Vagina (tissue), 2 donors: ENCODE measurements at regions not wholly inside any gene's neighbourhood (a gene's known extent, or its start where the extent isn't known, plus 50 kb on each side); places are given as distances from the start of the nearest gene placed in this dataset.

Experiments
- DNase-seq, 2 donors: peaks; one replicate each; pipeline ENCODE4 v3.0.0-alpha.2; 2017; ENCODE audit errors: extremely low spot score in 2 of 2
- H3K27ac ChIP-seq: fragments of 200-600 bp; sonication (generic); one replicate; pipeline ENCODE4 v1.5.1; 2019
- H3K27me3 ChIP-seq: fragments of 200-600 bp; sonication (generic); one replicate; pipeline ENCODE4 v1.5.1; 2019
- H3K36me3 ChIP-seq, 2 donors: fragments of 200-600 bp; sonication (generic); one replicate each; pipeline ENCODE4 v1.5.1; 2017 to 2019
- H3K4me1 ChIP-seq: fragments of 200-600 bp; sonication (generic); one replicate; pipeline ENCODE4 v1.5.1; 2019
- H3K4me3 ChIP-seq, 2 donors: fragments of 200-600 bp; sonication (generic); 1 replicate in 1 of 2; 2 replicates in 1 of 2; pipeline ENCODE4 v1.5.1; 2016 to 2019
- H3K9me3 ChIP-seq: fragments of 200-600 bp; sonication (generic); one replicate; pipeline ENCODE4 v1.5.1; 2019
- POLR2A ChIP-seq, 2 donors: fragments of 450-650 bp; IDR thresholded peaks; one replicate each; pipeline ENCODE4 v1.6.1; 2017; ENCODE audit warnings: antibody characterized with exemption in 2 of 2, mild to moderate bottlenecking in 2 of 2, moderate library complexity in 2 of 2
- POLR2AphosphoS5 ChIP-seq, 2 donors: sonication (generic); formaldehyde crosslinking; IDR thresholded peaks; one replicate each; pipeline ENCODE4 v1.9.0; 2017; ENCODE audit warnings: antibody characterized with exemption in 2 of 2, mild to moderate bottlenecking in 2 of 2, low read depth in 1 of 2; ENCODE audit not compliant: insufficient read depth in 1 of 2
- intact Hi-C: fragments of 100-400 bp; cut with DNase I; formaldehyde crosslinking; loops from one replicate; pipeline ENCODE4 v1.15.1; 2023
- TF ChIP-seq, protein P1 (sequence below), 3 experiments: fragments of 450-650 bp in 2 of 3; fragments of 200-600 bp in 1 of 3; sonication (generic) in 1 of 3; IDR thresholded peaks; one replicate each; pipeline ENCODE4 v1.5.1; 2017 to 2019; ENCODE audit warnings: antibody characterized with exemption in 3 of 3, mild to moderate bottlenecking in 2 of 3, moderate library complexity in 2 of 3

DNA sequence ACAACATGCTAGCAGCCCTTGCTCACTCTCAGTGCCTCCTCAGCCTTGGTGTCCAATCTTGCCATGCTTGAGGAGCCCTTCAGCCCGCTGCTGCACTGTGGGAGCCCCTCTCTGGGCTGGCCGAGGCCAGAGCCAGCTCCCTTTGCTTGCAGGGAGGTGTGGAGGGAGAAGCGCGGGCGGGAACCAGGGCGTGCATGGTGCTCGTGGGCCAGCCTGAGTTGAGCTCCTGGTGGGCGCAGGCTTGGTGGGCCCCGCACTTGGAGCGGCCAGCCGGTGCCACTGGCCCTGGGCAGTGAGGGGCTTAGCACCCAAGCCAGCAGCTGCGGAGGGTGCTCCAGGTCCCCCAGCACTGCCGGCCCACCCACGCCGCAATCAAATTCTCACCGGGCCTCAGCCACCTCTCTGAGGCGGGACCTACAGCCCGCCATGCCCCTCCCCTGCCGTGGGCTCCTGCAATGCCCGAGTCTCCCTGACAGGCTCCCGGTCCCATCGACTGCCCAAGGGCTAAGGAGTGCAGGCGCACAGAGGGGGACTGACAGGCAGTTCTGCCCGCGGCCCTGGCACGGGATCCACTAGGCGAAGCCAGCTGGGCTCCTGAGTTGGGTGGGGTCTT, 333.5 kb downstream of the KCNN2 start:
- H3K36me3 ChIP-seq: no peaks in the 10 kb centered on the region
- H3K9me3 ChIP-seq: no peaks in the 10 kb centered on the region
- H3K27me3 ChIP-seq: no peaks in the 10 kb centered on the region
- no peak for DNase-seq
- no peak overlapping the region for H3K4me3 ChIP-seq
- intact Hi-C loops: no loop called here
- TF ChIP-seq POLR2A (IDR thresholded peaks at IDR 0.05): no peak
- TF ChIP-seq, protein P1, sequence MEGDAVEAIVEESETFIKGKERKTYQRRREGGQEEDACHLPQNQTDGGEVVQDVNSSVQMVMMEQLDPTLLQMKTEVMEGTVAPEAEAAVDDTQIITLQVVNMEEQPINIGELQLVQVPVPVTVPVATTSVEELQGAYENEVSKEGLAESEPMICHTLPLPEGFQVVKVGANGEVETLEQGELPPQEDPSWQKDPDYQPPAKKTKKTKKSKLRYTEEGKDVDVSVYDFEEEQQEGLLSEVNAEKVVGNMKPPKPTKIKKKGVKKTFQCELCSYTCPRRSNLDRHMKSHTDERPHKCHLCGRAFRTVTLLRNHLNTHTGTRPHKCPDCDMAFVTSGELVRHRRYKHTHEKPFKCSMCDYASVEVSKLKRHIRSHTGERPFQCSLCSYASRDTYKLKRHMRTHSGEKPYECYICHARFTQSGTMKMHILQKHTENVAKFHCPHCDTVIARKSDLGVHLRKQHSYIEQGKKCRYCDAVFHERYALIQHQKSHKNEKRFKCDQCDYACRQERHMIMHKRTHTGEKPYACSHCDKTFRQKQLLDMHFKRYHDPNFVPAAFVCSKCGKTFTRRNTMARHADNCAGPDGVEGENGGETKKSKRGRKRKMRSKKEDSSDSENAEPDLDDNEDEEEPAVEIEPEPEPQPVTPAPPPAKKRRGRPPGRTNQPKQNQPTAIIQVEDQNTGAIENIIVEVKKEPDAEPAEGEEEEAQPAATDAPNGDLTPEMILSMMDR (IDR thresholded peaks at IDR 0.05): no peak
- TF ChIP-seq POLR2AphosphoS5 (IDR thresholded peaks at IDR 0.05; ENCODE audit: insufficient read depth in 1 of 2, low read depth in 1 of 2): no peak
- H3K4me1 ChIP-seq: no peaks in the 10 kb centered on the region
- H3K27ac ChIP-seq: no peak overlapping the region

DNA sequence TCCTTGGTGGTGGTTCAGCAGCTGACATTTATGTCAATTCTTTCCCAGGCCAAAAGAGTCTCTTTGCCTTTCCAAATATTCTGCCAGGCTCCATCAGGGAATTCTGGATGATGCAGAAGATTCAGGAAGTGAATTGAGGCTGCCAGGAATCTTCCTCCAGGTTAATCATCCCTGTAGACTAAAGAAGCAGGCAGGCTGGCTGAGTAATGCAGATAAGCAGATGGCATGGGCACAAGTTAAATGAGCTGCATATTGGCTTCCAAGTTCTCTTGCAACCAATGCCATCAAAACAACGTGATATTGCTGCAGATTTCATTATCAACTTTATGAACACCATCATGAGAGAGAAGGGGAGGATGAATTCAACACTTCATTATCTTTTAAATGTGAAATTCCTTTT, 324.5 kb downstream of the KCNN2 start:
- no peaks in the 10 kb centered on the region for H3K27me3 ChIP-seq
- H3K4me3 ChIP-seq: no peak overlapping the region
- no peaks in the 10 kb centered on the region for H3K4me1 ChIP-seq
- intact Hi-C loops: no loop called here
- no peak for TF ChIP-seq POLR2AphosphoS5 (IDR thresholded peaks at IDR 0.05; ENCODE audit: insufficient read depth in 1 of 2, low read depth in 1 of 2)
- TF ChIP-seq, protein P1 (IDR thresholded peaks at IDR 0.05): no peak
- TF ChIP-seq POLR2A (IDR thresholded peaks at IDR 0.05): no peak
- H3K9me3 ChIP-seq: no peaks in the 10 kb centered on the region
- no peak overlapping the region for H3K27ac ChIP-seq
- no peaks in the 10 kb centered on the region for H3K36me3 ChIP-seq
- DNase-seq: no peak

DNA sequence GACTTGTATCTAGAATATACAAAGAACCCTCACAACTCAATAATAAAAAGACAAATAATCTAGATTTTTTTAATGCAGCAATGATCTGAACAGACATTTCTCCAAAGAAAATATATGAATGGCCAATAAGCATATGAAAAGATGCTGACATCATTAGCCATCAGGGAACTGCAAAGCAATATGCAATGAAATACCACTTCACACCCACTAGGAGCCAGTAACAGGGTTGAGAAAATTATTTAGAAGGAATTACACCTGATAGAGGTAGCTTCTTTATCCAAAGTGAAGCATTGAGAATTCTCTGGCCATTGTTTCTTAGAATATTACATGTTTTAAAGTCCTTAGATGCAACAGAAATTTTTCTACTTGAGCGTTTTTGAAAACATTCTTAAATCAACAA, 316.9 kb downstream of the KCNN2 start:
- no peak overlapping the region for H3K4me3 ChIP-seq
- TF ChIP-seq, protein P1 (IDR thresholded peaks at IDR 0.05): no peak
- TF ChIP-seq POLR2A (IDR thresholded peaks at IDR 0.05) (no peak), POLR2AphosphoS5 (IDR thresholded peaks at IDR 0.05; ENCODE audit: insufficient read depth in 1 of 2, low read depth in 1 of 2) (no peak)
- no peak for DNase-seq
- no peaks in the 10 kb centered on the region for H3K36me3 ChIP-seq
- H3K9me3 ChIP-seq: no peaks in the 10 kb centered on the region
- H3K4me1 ChIP-seq: no peaks in the 10 kb centered on the region
- H3K27me3 ChIP-seq: no peaks in the 10 kb centered on the region
- intact Hi-C loops: no loop called here
- no peak overlapping the region for H3K27ac ChIP-seq

DNA sequence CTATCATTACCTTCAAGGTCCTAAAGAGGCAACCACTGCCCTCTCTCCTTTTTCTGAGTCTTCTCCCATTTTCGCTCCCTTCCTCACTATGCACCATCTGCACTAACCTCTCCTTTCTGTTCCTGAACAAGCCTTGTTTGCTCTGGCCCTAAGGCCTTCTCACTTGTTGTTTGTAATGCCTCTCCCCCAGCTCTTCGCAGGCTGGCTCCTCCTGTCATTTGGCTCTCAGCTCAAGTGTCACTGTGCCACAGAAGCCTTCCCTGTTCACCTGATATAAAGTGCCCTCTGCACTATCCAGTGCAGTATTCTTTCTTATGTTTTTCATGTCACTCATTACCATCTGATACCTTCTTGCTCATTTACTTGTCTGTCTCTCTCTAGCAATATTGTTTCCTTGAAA, 303.7 kb downstream of the KCNN2 start:
- H3K36me3 ChIP-seq: no peaks in the 10 kb centered on the region
- no peak overlapping the region for H3K4me3 ChIP-seq
- no peaks in the 10 kb centered on the region for H3K27me3 ChIP-seq
- intact Hi-C loops: no loop called here
- H3K9me3 ChIP-seq: no peaks in the 10 kb centered on the region
- DNase-seq: no peak
- no peaks in the 10 kb centered on the region for H3K4me1 ChIP-seq
- H3K27ac ChIP-seq: no peak overlapping the region
- TF ChIP-seq POLR2AphosphoS5 (IDR thresholded peaks at IDR 0.05; ENCODE audit: insufficient read depth in 1 of 2, low read depth in 1 of 2) (no peak), POLR2A (IDR thresholded peaks at IDR 0.05) (no peak)
- TF ChIP-seq, protein P1 (IDR thresholded peaks at IDR 0.05): no peak

DNA sequence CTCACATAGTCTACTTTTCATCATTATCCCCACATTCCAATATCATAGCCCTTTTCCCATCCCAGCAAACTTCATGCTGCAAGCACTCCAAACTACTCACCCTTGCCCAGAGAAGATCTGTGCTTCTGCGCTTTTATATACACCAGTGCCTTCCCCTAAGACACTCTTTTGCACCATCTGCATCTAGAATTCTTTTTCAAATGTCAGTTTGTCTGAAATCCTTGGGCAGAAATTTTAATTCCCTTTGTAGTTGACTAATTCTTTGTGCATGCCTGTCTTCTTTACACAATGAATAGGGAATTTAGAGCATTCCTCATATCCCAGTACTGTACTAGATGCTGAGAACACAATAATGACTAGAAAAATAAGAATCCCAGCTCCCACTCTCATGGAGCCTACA, 298.9 kb downstream of the KCNN2 start:
- Histone ChIP-seq H3K9me3 (no peaks in the 10 kb centered on the region), H3K27me3 (no peaks in the 10 kb centered on the region), H3K4me1 (no peaks in the 10 kb centered on the region), H3K4me3 (no peak overlapping the region), H3K27ac (no peak overlapping the region), H3K36me3 (no peaks in the 10 kb centered on the region)
- DNase-seq: no peak
- TF ChIP-seq POLR2AphosphoS5 (IDR thresholded peaks at IDR 0.05; ENCODE audit: insufficient read depth in 1 of 2, low read depth in 1 of 2) (no peak), POLR2A (IDR thresholded peaks at IDR 0.05) (no peak)
- TF ChIP-seq, protein P1 (IDR thresholded peaks at IDR 0.05): no peak
- intact Hi-C loops: no loop called here
